ENCODE measurements at regions not wholly inside any gene's neighbourhood (a gene's known extent, or its start where the extent isn't known, plus 50 kb on each side); places are given as distances from the start of the nearest gene placed in this dataset.
A peak's percentile ranks its signal among the peaks of the same experiment; 100 is the strongest.

DNA sequence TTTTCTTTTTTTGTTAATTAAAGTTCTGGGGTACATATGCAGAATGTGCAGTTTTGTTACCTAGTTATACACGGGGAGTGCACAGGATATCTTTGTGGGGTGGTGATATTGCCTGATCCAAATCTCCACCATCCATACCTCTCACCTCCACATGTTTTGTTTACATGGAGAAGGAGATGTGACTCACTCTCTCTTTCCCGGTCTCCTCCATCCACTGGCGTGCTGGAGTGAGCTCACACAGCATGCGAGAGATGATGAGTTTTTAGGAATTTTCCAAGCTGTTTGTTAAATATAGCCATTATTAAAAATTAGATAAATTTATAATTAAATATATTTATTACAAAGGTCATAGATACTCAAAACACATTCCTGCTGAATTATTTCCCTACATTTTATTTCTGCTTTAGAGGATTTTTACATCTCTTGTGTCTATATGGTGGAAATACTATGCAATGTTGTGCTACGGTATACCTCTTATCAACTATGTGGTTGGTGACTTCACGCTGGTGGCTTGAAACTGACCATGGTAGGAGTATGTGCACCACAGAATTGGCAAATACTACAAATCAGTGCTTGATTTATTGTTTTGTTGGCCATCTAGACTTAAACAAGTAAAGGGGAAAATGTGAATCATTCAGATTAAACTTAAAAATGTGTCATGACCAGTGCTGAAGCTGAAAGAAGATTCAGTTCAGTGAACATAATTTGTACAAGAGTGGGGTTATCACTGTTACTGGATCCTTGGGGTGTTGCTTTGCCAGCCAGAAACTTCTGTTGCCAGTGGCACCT, 107.9 kb upstream of the FAM180A start:
- intact Hi-C loops (cut with DNase I, micrococcal nuclease), result no loop called here
- Histone ChIP-seq H3K27me3 (ENCODE audit: control insufficient read depth in 1 of 2, insufficient read depth in 2 of 2, low read length in 2 of 2) (peaks cover 0 to 4% of the 10 kb centered on the region in 2 experiments), H3K4me3 (ENCODE audit: low read length) (no peak overlapping the region), H3K36me3 (ENCODE audit: insufficient read depth, low read length) (no peaks in the 10 kb centered on the region), H3K4me1 (ENCODE audit: insufficient read depth, low read length) (peaks cover 5% of the 10 kb centered on the region), H3K27ac (ENCODE audit: low read depth in 1 of 2, low read length in 2 of 2) (no peak overlapping the region), H3K9me3 (ENCODE audit: control insufficient read depth in 1 of 2, insufficient read depth in 1 of 2, low read length in 2 of 2) (peaks cover 0 to 17% of the 10 kb centered on the region in 2 experiments)
- Mint-ChIP-seq H3K4me1 (ENCODE audit: low read depth) (no peaks in the 10 kb centered on the region), H3K27ac (no peak overlapping the region), H3K4me3 (no peak overlapping the region), H3K27me3 (peaks cover 12% of the 10 kb centered on the region), H3K36me3 (ENCODE audit: low read depth) (no peaks in the 10 kb centered on the region), H3K9me3 (no peaks in the 10 kb centered on the region)
- no peak for ATAC-seq (ENCODE audit: poor library complexity)
- no peak for DNase-seq
- TF ChIP-seq, protein P1, sequence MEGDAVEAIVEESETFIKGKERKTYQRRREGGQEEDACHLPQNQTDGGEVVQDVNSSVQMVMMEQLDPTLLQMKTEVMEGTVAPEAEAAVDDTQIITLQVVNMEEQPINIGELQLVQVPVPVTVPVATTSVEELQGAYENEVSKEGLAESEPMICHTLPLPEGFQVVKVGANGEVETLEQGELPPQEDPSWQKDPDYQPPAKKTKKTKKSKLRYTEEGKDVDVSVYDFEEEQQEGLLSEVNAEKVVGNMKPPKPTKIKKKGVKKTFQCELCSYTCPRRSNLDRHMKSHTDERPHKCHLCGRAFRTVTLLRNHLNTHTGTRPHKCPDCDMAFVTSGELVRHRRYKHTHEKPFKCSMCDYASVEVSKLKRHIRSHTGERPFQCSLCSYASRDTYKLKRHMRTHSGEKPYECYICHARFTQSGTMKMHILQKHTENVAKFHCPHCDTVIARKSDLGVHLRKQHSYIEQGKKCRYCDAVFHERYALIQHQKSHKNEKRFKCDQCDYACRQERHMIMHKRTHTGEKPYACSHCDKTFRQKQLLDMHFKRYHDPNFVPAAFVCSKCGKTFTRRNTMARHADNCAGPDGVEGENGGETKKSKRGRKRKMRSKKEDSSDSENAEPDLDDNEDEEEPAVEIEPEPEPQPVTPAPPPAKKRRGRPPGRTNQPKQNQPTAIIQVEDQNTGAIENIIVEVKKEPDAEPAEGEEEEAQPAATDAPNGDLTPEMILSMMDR (IDR thresholded peaks at IDR 0.05), result no peak
- ChIA-PET POLR2A (no interaction called here), CTCF (no interaction called here)

DNA sequence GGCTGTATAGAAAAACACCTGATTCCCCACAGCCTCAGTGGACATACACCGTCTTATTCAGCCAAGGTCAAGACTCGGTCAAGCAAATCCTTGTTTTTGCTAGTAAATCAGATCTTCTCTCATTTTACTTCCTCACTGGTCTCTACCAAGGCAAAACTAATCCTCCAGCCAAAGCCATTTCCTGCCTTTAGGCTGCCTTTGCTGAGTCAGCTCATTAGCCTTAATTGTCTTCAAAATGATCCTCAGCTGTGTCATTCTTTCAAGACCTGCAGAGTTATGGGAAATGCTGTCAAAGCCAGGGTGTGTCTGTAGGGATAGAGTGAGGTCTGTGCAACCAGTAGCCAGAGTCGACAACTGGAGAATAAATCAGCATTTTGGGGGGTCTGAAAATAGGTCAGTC, 107.2 kb upstream of the FAM180A start:
- no peak for ATAC-seq (ENCODE audit: poor library complexity)
- Histone ChIP-seq H3K27ac (ENCODE audit: low read depth in 1 of 2, low read length in 2 of 2) (no peak overlapping the region), H3K27me3 (ENCODE audit: control insufficient read depth in 1 of 2, insufficient read depth in 2 of 2, low read length in 2 of 2) (peaks cover 0 to 4% of the 10 kb centered on the region in 2 experiments), H3K4me3 (ENCODE audit: low read length) (no peak overlapping the region), H3K9me3 (ENCODE audit: control insufficient read depth in 1 of 2, insufficient read depth in 1 of 2, low read length in 2 of 2) (peaks cover 0 to 16% of the 10 kb centered on the region in 2 experiments), H3K36me3 (ENCODE audit: insufficient read depth, low read length) (no peaks in the 10 kb centered on the region), H3K4me1 (ENCODE audit: insufficient read depth, low read length) (peaks cover 5% of the 10 kb centered on the region)
- no peaks in the 10 kb centered on the region for H3K9me3 Mint-ChIP-seq
- TF ChIP-seq, protein P1 (IDR thresholded peaks at IDR 0.05), result no peak
- peaks cover 12% of the 10 kb centered on the region for H3K27me3 Mint-ChIP-seq
- H3K4me3 Mint-ChIP-seq, result no peak overlapping the region
- H3K36me3 Mint-ChIP-seq (ENCODE audit: low read depth), result no peaks in the 10 kb centered on the region
- ChIA-PET POLR2A (no interaction called here), CTCF (interaction anchor here (1.5 kb wide), 1 partner anchor 22 kb away, joined by 3 read pairs; no protein-coding TSS in a partner anchor)
- DNase-seq, result peak in 1 of 14 experiments; percentile 11
- H3K4me1 Mint-ChIP-seq (ENCODE audit: low read depth), result no peaks in the 10 kb centered on the region
- intact Hi-C loops (cut with DNase I, micrococcal nuclease), result no loop called here
- H3K27ac Mint-ChIP-seq, result no peak overlapping the region

DNA sequence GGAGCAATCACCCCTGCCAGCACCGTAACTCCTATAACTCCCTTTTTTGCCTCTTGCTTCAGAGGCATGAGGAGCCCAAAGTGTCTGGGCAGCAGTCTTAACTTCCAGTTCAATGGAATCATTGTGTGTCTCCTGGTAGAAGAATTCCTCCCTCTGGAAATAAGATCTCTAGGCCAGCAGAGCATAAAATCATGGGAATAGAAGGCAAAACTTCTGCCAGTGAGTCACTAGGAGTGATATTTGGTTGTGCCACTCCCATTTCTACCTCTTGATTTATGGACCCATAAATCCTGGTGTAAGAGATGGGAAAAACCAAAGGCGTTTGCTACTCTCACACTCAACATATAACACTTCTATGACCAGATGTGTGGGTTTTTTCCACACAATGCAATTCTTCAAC, 104.9 kb upstream of the FAM180A start:
- H3K4me1 ChIP-seq (ENCODE audit: insufficient read depth, low read length), result peaks cover 5% of the 10 kb centered on the region
- Mint-ChIP-seq H3K4me3 (no peak overlapping the region), H3K27ac (no peak overlapping the region), H3K36me3 (ENCODE audit: low read depth) (no peaks in the 10 kb centered on the region), H3K27me3 (peaks cover 12% of the 10 kb centered on the region), H3K4me1 (ENCODE audit: low read depth) (no peaks in the 10 kb centered on the region), H3K9me3 (no peaks in the 10 kb centered on the region)
- peaks cover 0 to 9% of the 10 kb centered on the region in 2 experiments for H3K9me3 ChIP-seq (ENCODE audit: control insufficient read depth in 1 of 2, insufficient read depth in 1 of 2, low read length in 2 of 2)
- DNase-seq (no peak), ATAC-seq (ENCODE audit: poor library complexity) (no peak)
- ChIA-PET POLR2A (interaction anchor here (0.6 kb wide), 1 partner anchor 10 kb away, joined by 3 read pairs; no protein-coding TSS in a partner anchor), CTCF (no interaction called here)
- peaks cover 0 to 4% of the 10 kb centered on the region in 2 experiments for H3K27me3 ChIP-seq (ENCODE audit: control insufficient read depth in 1 of 2, insufficient read depth in 2 of 2, low read length in 2 of 2)
- intact Hi-C loops (cut with DNase I, micrococcal nuclease), result no loop called here
- no peaks in the 10 kb centered on the region for H3K36me3 ChIP-seq (ENCODE audit: insufficient read depth, low read length)
- TF ChIP-seq, protein P1 (IDR thresholded peaks at IDR 0.05), result no peak
- no peak overlapping the region for H3K27ac ChIP-seq (ENCODE audit: low read depth in 1 of 2, low read length in 2 of 2)
- no peak overlapping the region for H3K4me3 ChIP-seq (ENCODE audit: low read length)

Data from CD4-positive, alpha-beta T cell (primary cell).